ENCODE measurements at regions not wholly inside any gene's neighbourhood (a gene's known extent, or its start where the extent isn't known, plus 50 kb on each side); places are given as distances from the start of the nearest gene placed in this dataset.

- TF ChIP-seq CBX8 (IDR thresholded peaks at IDR 0.05; ENCODE audit: borderline replicate concordance, extremely low read depth, low read depth, low read length, poor library complexity, severe bottlenecking) (no peak), ZFX (CRISPR knock-in tag; IDR thresholded peaks at IDR 0.05) (no peak), ZNF311 (CRISPR knock-in tag; IDR thresholded peaks at IDR 0.05) (no peak), ZNF639 (CRISPR knock-in tag; conservative IDR thresholded peaks at IDR 0.05 in 1 of 2, IDR thresholded peaks at IDR 0.05 in 1 of 2) (no peak), LARP7 (IDR thresholded peaks at IDR 0.05) (no peak), ZNF609 (CRISPR knock-in tag; IDR thresholded peaks at IDR 0.05; ENCODE audit: borderline replicate concordance) (no peak)
Measured at GRCh38 chr2:118274841-118275510, 186.7 kb downstream of the INSIG2 start (continued).

Data from K562 (cell line).